Vagina (tissue), 2 donors: ENCODE measurements at regions not wholly inside any gene's neighbourhood (a gene's known extent, or its start where the extent isn't known, plus 50 kb on each side); places are given as distances from the start of the nearest gene placed in this dataset.

ENCODE experiments used
- DNase-seq, 2 donors: peaks; one replicate each; pipeline ENCODE4 v3.0.0-alpha.2; 2017; ENCODE audit errors: extremely low spot score in 2 of 2
- H3K27ac ChIP-seq: fragments of 200-600 bp; sonication (generic); one replicate; pipeline ENCODE4 v1.5.1; 2019
- H3K27me3 ChIP-seq: fragments of 200-600 bp; sonication (generic); one replicate; pipeline ENCODE4 v1.5.1; 2019
- H3K36me3 ChIP-seq, 2 donors: fragments of 200-600 bp; sonication (generic); one replicate each; pipeline ENCODE4 v1.5.1; 2017 to 2019
- H3K4me1 ChIP-seq: fragments of 200-600 bp; sonication (generic); one replicate; pipeline ENCODE4 v1.5.1; 2019
- H3K4me3 ChIP-seq, 2 donors: fragments of 200-600 bp; sonication (generic); 1 replicate in 1 of 2; 2 replicates in 1 of 2; pipeline ENCODE4 v1.5.1; 2016 to 2019
- H3K9me3 ChIP-seq: fragments of 200-600 bp; sonication (generic); one replicate; pipeline ENCODE4 v1.5.1; 2019
- CTCF ChIP-seq, 3 experiments: fragments of 450-650 bp in 2 of 3; fragments of 200-600 bp in 1 of 3; sonication (generic) in 1 of 3; IDR thresholded peaks; one replicate each; pipeline ENCODE4 v1.5.1; 2017 to 2019; ENCODE audit warnings: antibody characterized with exemption in 3 of 3, mild to moderate bottlenecking in 2 of 3, moderate library complexity in 2 of 3
- POLR2A ChIP-seq, 2 donors: fragments of 450-650 bp; IDR thresholded peaks; one replicate each; pipeline ENCODE4 v1.6.1; 2017; ENCODE audit warnings: antibody characterized with exemption in 2 of 2, mild to moderate bottlenecking in 2 of 2, moderate library complexity in 2 of 2
- POLR2AphosphoS5 ChIP-seq, 2 donors: sonication (generic); formaldehyde crosslinking; IDR thresholded peaks; one replicate each; pipeline ENCODE4 v1.9.0; 2017; ENCODE audit warnings: antibody characterized with exemption in 2 of 2, mild to moderate bottlenecking in 2 of 2, low read depth in 1 of 2; ENCODE audit not compliant: insufficient read depth in 1 of 2
- intact Hi-C: fragments of 100-400 bp; cut with DNase I; formaldehyde crosslinking; loops from one replicate; pipeline ENCODE4 v1.15.1; 2023

DNA sequence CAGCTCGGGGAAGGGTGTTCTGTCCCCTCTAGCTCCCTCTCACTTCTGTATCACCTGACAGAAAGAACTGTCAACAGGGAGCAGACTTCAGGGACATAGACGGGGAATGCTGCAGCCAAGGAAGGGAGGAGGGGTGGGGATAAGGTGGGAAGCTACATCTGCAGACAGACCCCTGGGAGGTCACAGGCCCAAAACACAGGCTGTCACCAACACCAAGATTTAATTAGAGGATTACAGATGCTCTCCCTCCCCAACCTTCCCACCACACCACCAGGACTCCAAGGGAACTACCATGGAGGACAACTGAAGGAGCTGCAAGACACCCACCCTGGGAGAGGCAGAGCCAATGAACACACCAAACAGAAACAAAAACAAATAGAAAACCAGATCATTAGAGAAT, 425.2 kb upstream of the VSTM2A start:
- intact Hi-C loops, result no loop called here
- Histone ChIP-seq H3K27me3 (no peaks in the 10 kb centered on the region), H3K4me1 (no peaks in the 10 kb centered on the region), H3K36me3 (no peaks in the 10 kb centered on the region), H3K9me3 (no peaks in the 10 kb centered on the region), H3K4me3 (no peak overlapping the region), H3K27ac (no peak overlapping the region)
- TF ChIP-seq POLR2A (IDR thresholded peaks at IDR 0.05) (no peak), CTCF (IDR thresholded peaks at IDR 0.05) (no peak), POLR2AphosphoS5 (IDR thresholded peaks at IDR 0.05; ENCODE audit: insufficient read depth in 1 of 2, low read depth in 1 of 2) (no peak)
- no peak for DNase-seq

GRCh38 chr7:54129035-54129434, 413.1 kb upstream of the VSTM2A start:
- no peak overlapping the region for H3K4me3 ChIP-seq
- no peak for TF ChIP-seq POLR2A (IDR thresholded peaks at IDR 0.05)
- TF ChIP-seq CTCF (IDR thresholded peaks at IDR 0.05), result no peak
- no peak for TF ChIP-seq POLR2AphosphoS5 (IDR thresholded peaks at IDR 0.05; ENCODE audit: insufficient read depth in 1 of 2, low read depth in 1 of 2)
- H3K27me3 ChIP-seq, result no peaks in the 10 kb centered on the region
- intact Hi-C loops, result no loop called here
- no peaks in the 10 kb centered on the region for H3K9me3 ChIP-seq
- H3K4me1 ChIP-seq, result no peaks in the 10 kb centered on the region
- no peaks in the 10 kb centered on the region for H3K36me3 ChIP-seq
- no peak for DNase-seq
- no peak overlapping the region for H3K27ac ChIP-seq

- Histone ChIP-seq H3K27ac (no peak overlapping the region), H3K27me3 (no peaks in the 10 kb centered on the region), H3K4me1 (no peaks in the 10 kb centered on the region), H3K36me3 (no peaks in the 10 kb centered on the region), H3K4me3 (no peak overlapping the region), H3K9me3 (no peaks in the 10 kb centered on the region)
- DNase-seq, result no peak
- intact Hi-C loops, result no loop called here
- TF ChIP-seq CTCF (IDR thresholded peaks at IDR 0.05) (no peak), POLR2A (IDR thresholded peaks at IDR 0.05) (no peak), POLR2AphosphoS5 (IDR thresholded peaks at IDR 0.05; ENCODE audit: insufficient read depth in 1 of 2, low read depth in 1 of 2) (no peak)
Measured at GRCh38 chr7:54141576-54141975, 400.6 kb upstream of the VSTM2A start.

DNA sequence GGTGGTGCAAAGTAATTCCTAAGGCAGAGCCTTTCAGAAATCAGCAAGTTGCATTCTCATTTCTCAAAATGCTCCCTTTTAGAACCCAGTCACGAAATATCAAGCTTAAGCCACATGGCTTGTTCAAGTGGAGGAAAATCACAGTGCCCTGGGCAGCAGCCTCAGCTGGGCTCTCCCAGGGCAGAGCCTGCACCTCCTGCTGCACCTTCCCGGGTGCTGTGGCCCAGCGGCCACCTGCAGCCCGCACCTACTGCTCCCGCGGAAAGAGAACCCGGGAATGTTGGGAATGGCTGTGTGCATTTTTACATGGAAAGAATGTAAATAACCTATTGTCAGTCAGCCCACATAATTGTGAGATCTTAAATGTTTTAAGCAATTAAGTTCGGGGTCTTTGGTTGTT, 396.5 kb upstream of the VSTM2A start:
- no peak overlapping the region for H3K4me3 ChIP-seq
- no peaks in the 10 kb centered on the region for H3K36me3 ChIP-seq
- TF ChIP-seq CTCF (IDR thresholded peaks at IDR 0.05), result no peak
- no peak for TF ChIP-seq POLR2AphosphoS5 (IDR thresholded peaks at IDR 0.05; ENCODE audit: insufficient read depth in 1 of 2, low read depth in 1 of 2)
- no peak for TF ChIP-seq POLR2A (IDR thresholded peaks at IDR 0.05)
- H3K9me3 ChIP-seq, result no peaks in the 10 kb centered on the region
- intact Hi-C loops, result no loop called here
- no peaks in the 10 kb centered on the region for H3K27me3 ChIP-seq
- DNase-seq, result no peak
- no peaks in the 10 kb centered on the region for H3K4me1 ChIP-seq
- H3K27ac ChIP-seq, result no peak overlapping the region

GRCh38 chr7:54153462-54153861, 388.7 kb upstream of the VSTM2A start:
- intact Hi-C loops, result no loop called here
- no peaks in the 10 kb centered on the region for H3K4me1 ChIP-seq

More at GRCh38 chr7:54153462-54153861, 388.7 kb upstream of the VSTM2A start:
- no peaks in the 10 kb centered on the region for H3K9me3 ChIP-seq
- no peak overlapping the region for H3K4me3 ChIP-seq
- TF ChIP-seq POLR2AphosphoS5 (IDR thresholded peaks at IDR 0.05; ENCODE audit: insufficient read depth in 1 of 2, low read depth in 1 of 2), result no peak
- TF ChIP-seq CTCF (IDR thresholded peaks at IDR 0.05), result no peak
- TF ChIP-seq POLR2A (IDR thresholded peaks at IDR 0.05), result no peak
- no peak overlapping the region for H3K27ac ChIP-seq
- no peaks in the 10 kb centered on the region for H3K27me3 ChIP-seq
- no peaks in the 10 kb centered on the region for H3K36me3 ChIP-seq
- DNase-seq, result no peak
